ENCODE measurements at regions not wholly inside any gene's neighbourhood (a gene's known extent, or its start where the extent isn't known, plus 50 kb on each side); places are given as distances from the start of the nearest gene placed in this dataset.

GRCh38 chr5:172577267-172577909 is 63.7 kb upstream of the NEURL1B start:
- no peaks in the 10 kb centered on the region for H3K4me1 ChIP-seq
- TF ChIP-seq, protein P1, sequence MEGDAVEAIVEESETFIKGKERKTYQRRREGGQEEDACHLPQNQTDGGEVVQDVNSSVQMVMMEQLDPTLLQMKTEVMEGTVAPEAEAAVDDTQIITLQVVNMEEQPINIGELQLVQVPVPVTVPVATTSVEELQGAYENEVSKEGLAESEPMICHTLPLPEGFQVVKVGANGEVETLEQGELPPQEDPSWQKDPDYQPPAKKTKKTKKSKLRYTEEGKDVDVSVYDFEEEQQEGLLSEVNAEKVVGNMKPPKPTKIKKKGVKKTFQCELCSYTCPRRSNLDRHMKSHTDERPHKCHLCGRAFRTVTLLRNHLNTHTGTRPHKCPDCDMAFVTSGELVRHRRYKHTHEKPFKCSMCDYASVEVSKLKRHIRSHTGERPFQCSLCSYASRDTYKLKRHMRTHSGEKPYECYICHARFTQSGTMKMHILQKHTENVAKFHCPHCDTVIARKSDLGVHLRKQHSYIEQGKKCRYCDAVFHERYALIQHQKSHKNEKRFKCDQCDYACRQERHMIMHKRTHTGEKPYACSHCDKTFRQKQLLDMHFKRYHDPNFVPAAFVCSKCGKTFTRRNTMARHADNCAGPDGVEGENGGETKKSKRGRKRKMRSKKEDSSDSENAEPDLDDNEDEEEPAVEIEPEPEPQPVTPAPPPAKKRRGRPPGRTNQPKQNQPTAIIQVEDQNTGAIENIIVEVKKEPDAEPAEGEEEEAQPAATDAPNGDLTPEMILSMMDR (IDR thresholded peaks at IDR 0.05): no peak
- no peaks in the 10 kb centered on the region for H3K36me3 ChIP-seq (ENCODE audit: control insufficient read depth, insufficient read depth, low read length)

DNA sequence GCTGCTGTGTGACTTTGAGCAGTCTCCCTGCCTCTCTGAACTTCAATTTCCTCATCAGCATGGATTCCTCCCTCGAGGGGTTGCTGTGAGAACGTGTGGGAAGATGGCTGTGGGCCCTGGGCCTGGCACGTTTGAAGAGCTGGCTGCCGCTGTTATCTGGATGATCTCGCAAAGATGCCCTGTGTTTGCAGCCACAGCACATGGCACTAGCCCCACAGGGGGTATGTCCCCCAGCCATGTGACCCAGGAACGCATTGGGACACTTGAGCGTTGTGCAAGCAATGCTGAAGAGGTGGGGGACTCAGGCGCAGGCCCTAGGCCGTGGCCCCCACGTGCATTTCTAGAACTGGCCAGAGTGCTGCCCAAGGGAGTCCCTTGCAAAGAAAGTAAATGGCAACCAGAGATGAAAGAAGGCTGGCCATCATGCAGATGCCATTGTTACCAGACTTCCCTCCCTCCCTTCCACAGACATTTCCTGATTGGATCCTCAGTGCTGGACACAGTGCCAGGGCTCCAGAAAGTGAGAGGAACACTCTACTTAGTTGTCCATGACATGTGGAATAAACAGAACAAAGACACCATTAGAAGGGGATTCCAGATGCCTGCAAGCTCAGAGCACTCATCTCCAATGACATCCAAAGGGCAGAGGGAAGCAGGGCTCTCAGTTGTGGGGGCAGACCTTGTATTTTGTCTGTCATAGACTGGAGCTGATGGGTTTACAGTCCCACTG is 65.1 kb upstream of the NEURL1B start:
- no peaks in the 10 kb centered on the region for H3K36me3 ChIP-seq (ENCODE audit: control insufficient read depth, insufficient read depth, low read length)
- no peak overlapping the region for H3K27ac ChIP-seq
- H3K9ac ChIP-seq: no peak overlapping the region
- H3K9me3 ChIP-seq (ENCODE audit: control insufficient read depth, low read length): no peaks in the 10 kb centered on the region
- no peak overlapping the region for H2AFZ ChIP-seq
- H3K27me3 ChIP-seq (ENCODE audit: control insufficient read depth, insufficient read depth, low read length): no peaks in the 10 kb centered on the region
- H3K4me3 ChIP-seq (ENCODE audit: low read depth, low read length): no peak overlapping the region
- H3K79me2 ChIP-seq: no peaks in the 10 kb centered on the region
- TF ChIP-seq, protein P1 (IDR thresholded peaks at IDR 0.05): no peak
- no peaks in the 10 kb centered on the region for H3K4me1 ChIP-seq
- no peak overlapping the region for H3K4me2 ChIP-seq (ENCODE audit: low read length)

More at GRCh38 chr5:172577267-172577909, 63.7 kb upstream of the NEURL1B start:
- H3K9me3 ChIP-seq (ENCODE audit: control insufficient read depth, low read length): no peaks in the 10 kb centered on the region
- H3K79me2 ChIP-seq: no peaks in the 10 kb centered on the region
- no peaks in the 10 kb centered on the region for H3K27me3 ChIP-seq (ENCODE audit: control insufficient read depth, insufficient read depth, low read length)
- no peak overlapping the region for H3K4me2 ChIP-seq (ENCODE audit: low read length)
- no peak overlapping the region for H3K27ac ChIP-seq
- no peak overlapping the region for H3K9ac ChIP-seq
- no peak overlapping the region for H2AFZ ChIP-seq
- H3K4me3 ChIP-seq (ENCODE audit: low read depth, low read length): no peak overlapping the region

DNA sequence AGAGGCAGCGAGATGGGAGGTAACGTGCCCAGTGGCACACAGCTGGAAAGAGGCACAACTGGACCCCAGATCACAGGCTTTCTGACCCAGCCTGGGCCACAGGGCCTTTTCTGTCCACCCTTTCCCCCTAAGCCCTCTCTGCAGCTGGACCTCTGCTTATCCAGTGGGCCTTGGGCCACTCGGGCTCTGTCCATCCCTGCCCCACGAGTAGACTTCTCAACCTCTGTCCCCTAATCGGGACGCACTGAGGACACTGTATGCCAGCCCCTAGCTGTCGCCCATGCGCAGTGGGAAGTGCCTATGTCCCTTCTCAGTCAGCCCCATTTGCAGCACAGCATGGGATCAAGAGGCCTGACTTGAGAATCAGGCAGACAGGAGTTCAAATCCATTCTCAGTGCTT is 65.6 kb upstream of the NEURL1B start:
- H3K79me2 ChIP-seq: no peaks in the 10 kb centered on the region
- TF ChIP-seq, protein P1 (IDR thresholded peaks at IDR 0.05): no peak
- no peaks in the 10 kb centered on the region for H3K27me3 ChIP-seq (ENCODE audit: control insufficient read depth, insufficient read depth, low read length)
- no peak overlapping the region for H3K9ac ChIP-seq
- no peak overlapping the region for H3K4me3 ChIP-seq (ENCODE audit: low read depth, low read length)
- H3K4me2 ChIP-seq (ENCODE audit: low read length): no peak overlapping the region
- H2AFZ ChIP-seq: no peak overlapping the region
- H3K36me3 ChIP-seq (ENCODE audit: control insufficient read depth, insufficient read depth, low read length): no peaks in the 10 kb centered on the region
- H3K4me1 ChIP-seq: no peaks in the 10 kb centered on the region
- H3K27ac ChIP-seq: no peak overlapping the region
- no peaks in the 10 kb centered on the region for H3K9me3 ChIP-seq (ENCODE audit: control insufficient read depth, low read length)

- no peak overlapping the region for H3K4me3 ChIP-seq (ENCODE audit: low read depth, low read length)
- H3K36me3 ChIP-seq (ENCODE audit: control insufficient read depth, insufficient read depth, low read length): no peaks in the 10 kb centered on the region
- H2AFZ ChIP-seq: no peak overlapping the region
- no peaks in the 10 kb centered on the region for H3K27me3 ChIP-seq (ENCODE audit: control insufficient read depth, insufficient read depth, low read length)
- H3K9me3 ChIP-seq (ENCODE audit: control insufficient read depth, low read length): no peaks in the 10 kb centered on the region
- H3K79me2 ChIP-seq: no peaks in the 10 kb centered on the region
- H3K4me2 ChIP-seq (ENCODE audit: low read length): no peak overlapping the region
- H3K4me1 ChIP-seq: no peaks in the 10 kb centered on the region
- H3K27ac ChIP-seq: no peak overlapping the region
- TF ChIP-seq, protein P1 (IDR thresholded peaks at IDR 0.05): no peak
- H3K9ac ChIP-seq: no peak overlapping the region
These were observed 66.2 kb upstream of the NEURL1B start for GRCh38 chr5:172574871-172575223.

Data from parathyroid adenoma (tissue), 2 donors.